ENCODE measurements at regions not wholly inside any gene's neighbourhood (a gene's known extent, or its start where the extent isn't known, plus 50 kb on each side); places are given as distances from the start of the nearest gene placed in this dataset.
A peak's percentile ranks its signal among the peaks of the same experiment; 100 is the strongest.

GRCh38 chr20:19964289-19965265 lies 52.6 kb upstream of the NAA20 start:
- H3K9me3 ChIP-seq (ENCODE audit: control insufficient read depth in 2 of 2, insufficient read depth in 1 of 2, low read depth in 1 of 2, low read length in 1 of 2), result no peaks in the 10 kb centered on the region
- peak overlapping the region; percentile 58 to 75 for H3K27ac ChIP-seq (ENCODE audit: low read depth in 2 of 2, low read length in 1 of 2)
- H3K27me3 ChIP-seq (ENCODE audit: control insufficient read depth in 1 of 2, insufficient read depth in 2 of 2, low read length in 2 of 2), result no peaks in the 10 kb centered on the region
- 47 to 55% methylated on average over 15 of the region's 15 CpGs for WGBS, 2 donors
- peaks cover 5 to 13% of the 10 kb centered on the region in 2 donors for H3K36me3 ChIP-seq (ENCODE audit: control insufficient read depth in 2 of 2, insufficient read depth in 2 of 2, low read length in 1 of 2)
- H3K4me1 ChIP-seq (ENCODE audit: control insufficient read depth in 2 of 2, insufficient read depth in 2 of 2, low read length in 1 of 2), result peaks cover 2 to 10% of the 10 kb centered on the region in 2 donors
- no peak overlapping the region for H3K4me3 ChIP-seq (ENCODE audit: low read depth in 1 of 2, low read length in 2 of 2)

- Histone ChIP-seq H3K36me3 (ENCODE audit: control insufficient read depth in 2 of 2, insufficient read depth in 2 of 2, low read length in 1 of 2) (peaks cover 5 to 15% of the 10 kb centered on the region in 2 donors), H3K27me3 (ENCODE audit: control insufficient read depth in 1 of 2, insufficient read depth in 2 of 2, low read length in 2 of 2) (no peaks in the 10 kb centered on the region), H3K9me3 (ENCODE audit: control insufficient read depth in 2 of 2, insufficient read depth in 1 of 2, low read depth in 1 of 2, low read length in 1 of 2) (no peaks in the 10 kb centered on the region), H3K4me3 (ENCODE audit: low read depth in 1 of 2, low read length in 2 of 2) (no peak overlapping the region), H3K4me1 (ENCODE audit: control insufficient read depth in 2 of 2, insufficient read depth in 2 of 2, low read length in 1 of 2) (peaks cover 2 to 6% of the 10 kb centered on the region in 2 donors), H3K27ac (ENCODE audit: low read depth in 2 of 2, low read length in 1 of 2) (no peak overlapping the region)
- 48 to 56% methylated on average over 1 of the region's 1 CpG for WGBS, 2 donors
These were observed 50.3 kb upstream of the NAA20 start for GRCh38 chr20:19966840-19967239.
